ENCODE measurements at regions not wholly inside any gene's neighbourhood (a gene's known extent, or its start where the extent isn't known, plus 50 kb on each side); places are given as distances from the start of the nearest gene placed in this dataset.

GRCh38 chr10:44295644-44296241 lies 89.2 kb downstream of the CXCL12 start:
- Histone ChIP-seq H3K4me2 (ENCODE audit: control insufficient read depth, extremely low read depth, insufficient read depth, low read depth, low read length) (no peak overlapping the region), H3K36me3 (ENCODE audit: control insufficient read depth in 2 of 2, extremely low read depth in 1 of 2, insufficient read depth in 2 of 2, low read length in 2 of 2) (no peaks in the 10 kb centered on the region), H3K9ac (ENCODE audit: control insufficient read depth, extremely low read depth, insufficient read depth, low read length) (no peak overlapping the region), H3K4me3 (ENCODE audit: control insufficient read depth in 2 of 3, extremely low read depth in 1 of 3, insufficient read depth in 2 of 3, low read depth in 1 of 3, low read length in 3 of 3) (no peak overlapping the region), H3K27me3 (ENCODE audit: control insufficient read depth, extremely low read depth, insufficient read depth, low read length) (peaks cover 15% of the 10 kb centered on the region), H3K27ac (ENCODE audit: control insufficient read depth, insufficient read depth, low read length) (no peak overlapping the region), H3K4me1 (ENCODE audit: control insufficient read depth, extremely low read depth, insufficient read depth, low read length) (peaks cover 8% of the 10 kb centered on the region), H3K79me2 (ENCODE audit: control insufficient read depth, insufficient read depth, low read length) (no peaks in the 10 kb centered on the region), H3K9me1 (ENCODE audit: control insufficient read depth, extremely low read depth, insufficient read depth, low read length) (no peaks in the 10 kb centered on the region), H4K20me1 (ENCODE audit: control insufficient read depth, extremely low read depth, insufficient read depth, low read length) (peaks cover 3% of the 10 kb centered on the region), H3K9me3 (ENCODE audit: control insufficient read depth, low read depth, low read length) (no peaks in the 10 kb centered on the region), H2AFZ (ENCODE audit: control insufficient read depth, low read length) (no peak overlapping the region)
- TF ChIP-seq CTCF (optimal IDR thresholded peaks at IDR 0.05 in 1 of 3, IDR thresholded peaks at IDR 0.05 in 1 of 3, conservative IDR thresholded peaks at IDR 0.05 in 1 of 3; ENCODE audit: extremely low read depth in 1 of 3, insufficient read depth in 2 of 3, low read length in 3 of 3): no peak
- TF ChIP-seq EZH2 (IDR thresholded peaks at IDR 0.05; ENCODE audit: low read length): no peak
- DNase-seq (ENCODE audit: low read depth, low spot score) (no peak), FAIRE-seq (no peak)
- dilution Hi-C loops (cut with MboI; ENCODE audit: extremely low pct_ligation_motif_present, low sequenced_read_pairs): no loop called here

GRCh38 chr10:44294726-44295412 lies 90.0 kb downstream of the CXCL12 start:
- no peak overlapping the region for H3K4me2 ChIP-seq (ENCODE audit: control insufficient read depth, extremely low read depth, insufficient read depth, low read depth, low read length)
- FAIRE-seq: no peak
- H3K9ac ChIP-seq (ENCODE audit: control insufficient read depth, extremely low read depth, insufficient read depth, low read length): no peak overlapping the region
- H3K9me3 ChIP-seq (ENCODE audit: control insufficient read depth, low read depth, low read length): no peaks in the 10 kb centered on the region
- dilution Hi-C loops (cut with MboI; ENCODE audit: extremely low pct_ligation_motif_present, low sequenced_read_pairs): no loop called here
- H3K27me3 ChIP-seq (ENCODE audit: control insufficient read depth, extremely low read depth, insufficient read depth, low read length): peaks cover 15% of the 10 kb centered on the region
- DNase-seq (ENCODE audit: low read depth, low spot score): no peak
- H3K4me3 ChIP-seq (ENCODE audit: control insufficient read depth in 2 of 3, extremely low read depth in 1 of 3, insufficient read depth in 2 of 3, low read depth in 1 of 3, low read length in 3 of 3): no peak overlapping the region
- no peaks in the 10 kb centered on the region for H3K9me1 ChIP-seq (ENCODE audit: control insufficient read depth, extremely low read depth, insufficient read depth, low read length)
- H3K79me2 ChIP-seq (ENCODE audit: control insufficient read depth, insufficient read depth, low read length): no peaks in the 10 kb centered on the region
- no peaks in the 10 kb centered on the region for H3K4me1 ChIP-seq (ENCODE audit: control insufficient read depth, extremely low read depth, insufficient read depth, low read length)
- no peak overlapping the region for H3K27ac ChIP-seq (ENCODE audit: control insufficient read depth, insufficient read depth, low read length)
- no peak overlapping the region for H2AFZ ChIP-seq (ENCODE audit: control insufficient read depth, low read length)
- H3K36me3 ChIP-seq (ENCODE audit: control insufficient read depth in 2 of 2, extremely low read depth in 1 of 2, insufficient read depth in 2 of 2, low read length in 2 of 2): no peaks in the 10 kb centered on the region
- no peaks in the 10 kb centered on the region for H4K20me1 ChIP-seq (ENCODE audit: control insufficient read depth, extremely low read depth, insufficient read depth, low read length)
- TF ChIP-seq CTCF (optimal IDR thresholded peaks at IDR 0.05 in 1 of 3, IDR thresholded peaks at IDR 0.05 in 1 of 3, conservative IDR thresholded peaks at IDR 0.05 in 1 of 3; ENCODE audit: extremely low read depth in 1 of 3, insufficient read depth in 2 of 3, low read length in 3 of 3) (no peak), EZH2 (IDR thresholded peaks at IDR 0.05; ENCODE audit: low read length) (no peak)
